C4-2B (cell line): ENCODE measurements at regions not wholly inside any gene's neighbourhood (a gene's known extent, or its start where the extent isn't known, plus 50 kb on each side); places are given as distances from the start of the nearest gene placed in this dataset.
"Not testable (repeated sequence)": the region's sequence is repeated elsewhere in the genome, so short reads cannot be mapped to it uniquely, and the experiment has no call there.

Experiments
- ZFX ChIP-seq: fragments of 450-650 bp; IDR thresholded peaks from 2 replicates; pipeline ENCODE4 v1.6.1; 2017
- TF ChIP-seq, protein P1 (sequence below): fragments of 450-650 bp; conservative IDR thresholded peaks from 2 replicates; pipeline ENCODE4 v1.5.1; 2017; ENCODE audit warnings: mild to moderate bottlenecking

DNA sequence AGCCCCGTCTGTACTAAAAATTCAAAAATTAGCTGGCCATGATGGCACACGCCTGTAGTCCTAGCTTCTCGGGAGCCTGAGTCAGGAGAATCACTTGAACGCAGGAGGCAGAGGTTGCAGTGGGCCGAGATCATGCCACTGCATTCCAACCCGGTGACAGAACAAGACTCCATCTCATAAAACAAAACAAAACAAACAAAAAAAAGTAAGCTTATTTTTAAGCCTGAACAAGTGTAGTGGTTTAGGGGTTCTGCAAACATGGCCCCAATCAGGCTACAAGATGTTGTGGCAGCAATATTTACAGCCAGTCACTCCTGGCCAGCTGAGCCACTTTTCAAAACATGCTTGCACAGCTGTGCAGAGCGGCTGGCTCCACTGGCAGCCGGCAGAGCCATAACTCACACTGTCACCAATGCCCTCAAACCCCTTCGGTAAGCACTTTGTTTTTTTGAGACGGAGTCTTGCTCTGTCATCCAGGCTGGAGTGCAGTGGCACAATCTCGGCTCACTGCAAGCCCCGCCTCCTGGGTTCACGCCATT, 56.2 kb upstream of the CLEC6A start:
- TF ChIP-seq, protein P1, sequence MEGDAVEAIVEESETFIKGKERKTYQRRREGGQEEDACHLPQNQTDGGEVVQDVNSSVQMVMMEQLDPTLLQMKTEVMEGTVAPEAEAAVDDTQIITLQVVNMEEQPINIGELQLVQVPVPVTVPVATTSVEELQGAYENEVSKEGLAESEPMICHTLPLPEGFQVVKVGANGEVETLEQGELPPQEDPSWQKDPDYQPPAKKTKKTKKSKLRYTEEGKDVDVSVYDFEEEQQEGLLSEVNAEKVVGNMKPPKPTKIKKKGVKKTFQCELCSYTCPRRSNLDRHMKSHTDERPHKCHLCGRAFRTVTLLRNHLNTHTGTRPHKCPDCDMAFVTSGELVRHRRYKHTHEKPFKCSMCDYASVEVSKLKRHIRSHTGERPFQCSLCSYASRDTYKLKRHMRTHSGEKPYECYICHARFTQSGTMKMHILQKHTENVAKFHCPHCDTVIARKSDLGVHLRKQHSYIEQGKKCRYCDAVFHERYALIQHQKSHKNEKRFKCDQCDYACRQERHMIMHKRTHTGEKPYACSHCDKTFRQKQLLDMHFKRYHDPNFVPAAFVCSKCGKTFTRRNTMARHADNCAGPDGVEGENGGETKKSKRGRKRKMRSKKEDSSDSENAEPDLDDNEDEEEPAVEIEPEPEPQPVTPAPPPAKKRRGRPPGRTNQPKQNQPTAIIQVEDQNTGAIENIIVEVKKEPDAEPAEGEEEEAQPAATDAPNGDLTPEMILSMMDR: not testable (repeated sequence)
- TF ChIP-seq ZFX: not testable (repeated sequence)
